H9 (cell line): ENCODE measurements at regions not wholly inside any gene's neighbourhood (a gene's known extent, or its start where the extent isn't known, plus 50 kb on each side); places are given as distances from the start of the nearest gene placed in this dataset.

Experiments
- DNase-seq: peaks from one replicate; pipeline ENCODE4 v3.0.0-alpha.2; 2017
- H2AFZ ChIP-seq: one replicate; pipeline ENCODE4 v1.6.1; 2013; ENCODE audit warnings: mild to moderate bottlenecking, low read length, control low read depth, moderate library complexity
- H2AK5ac ChIP-seq: 2 replicates; pipeline ENCODE4 v1.6.1; 2013; ENCODE audit warnings: low read length, control low read depth, mixed read lengths; ENCODE audit not compliant: insufficient read length
- H2BK120ac ChIP-seq: one replicate; pipeline ENCODE4 v1.6.1; 2013; ENCODE audit warnings: low read depth, mild to moderate bottlenecking, low read length, control low read depth, inconsistent platforms; ENCODE audit not compliant: poor library complexity, severe bottlenecking
- H2BK12ac ChIP-seq: 2 replicates; pipeline ENCODE4 v1.6.1; 2013; ENCODE audit warnings: low read length, control low read depth, mixed read lengths, low read depth; ENCODE audit not compliant: insufficient read length
- H2BK15ac ChIP-seq: 2 replicates; pipeline ENCODE4 v1.6.1; 2013; ENCODE audit warnings: low read depth, low read length, control low read depth
- H2BK20ac ChIP-seq: one replicate; pipeline ENCODE4 v1.6.1; 2013; ENCODE audit warnings: low read depth, mild to moderate bottlenecking, low read length, control low read depth, inconsistent platforms; ENCODE audit not compliant: poor library complexity, severe bottlenecking
- H2BK5ac ChIP-seq: 2 replicates; pipeline ENCODE4 v1.6.1; 2013; ENCODE audit warnings: low read length, control low read depth, mixed read lengths; ENCODE audit not compliant: insufficient read length
- H3K14ac ChIP-seq: 2 replicates; pipeline ENCODE4 v1.6.1; 2013; ENCODE audit warnings: low read length, control low read depth; ENCODE audit not compliant: insufficient read depth
- H3K18ac ChIP-seq: 2 replicates; pipeline ENCODE4 v1.6.1; 2013; ENCODE audit warnings: low read depth, mild to moderate bottlenecking, mixed read lengths, low read length, control low read depth; ENCODE audit not compliant: insufficient read length
- H3K23ac ChIP-seq: 2 replicates; pipeline ENCODE4 v1.6.1; 2013; ENCODE audit warnings: low read length, control low read depth, mixed read lengths, low read depth; ENCODE audit not compliant: insufficient read length
- H3K23me2 ChIP-seq: 2 replicates; pipeline ENCODE4 v1.6.1; 2013; ENCODE audit warnings: low read depth, mild to moderate bottlenecking, mixed read lengths, low read length, control low read depth; ENCODE audit not compliant: insufficient read length, poor library complexity, severe bottlenecking
- H3K27ac ChIP-seq: 2 replicates; pipeline ENCODE4 v1.5.1; 2013; ENCODE audit warnings: low read length, control low read depth, mixed read lengths, low read depth; ENCODE audit not compliant: insufficient read length
- H3K27me3 ChIP-seq: 2 replicates; pipeline ENCODE4 v1.6.1; 2013; ENCODE audit warnings: low read length, control low read depth, inconsistent platforms; ENCODE audit not compliant: insufficient read depth
- H3K4ac ChIP-seq: 2 replicates; pipeline ENCODE4 v1.6.1; 2013; ENCODE audit warnings: low read depth, mild to moderate bottlenecking, control low read depth, inconsistent platforms, low read length, moderate library complexity
- H3K4me1 ChIP-seq: 2 replicates; pipeline ENCODE4 v1.6.1; 2013; ENCODE audit warnings: low read length, control low read depth, inconsistent platforms; ENCODE audit not compliant: insufficient read depth
- H3K4me2 ChIP-seq: 2 replicates; pipeline ENCODE4 v1.6.1; 2013; ENCODE audit warnings: low read length, control low read depth, mixed read lengths; ENCODE audit not compliant: insufficient read length, insufficient read depth
- H3K56ac ChIP-seq: 2 replicates; pipeline ENCODE4 v1.6.1; 2013; ENCODE audit warnings: low read depth, mild to moderate bottlenecking, mixed read lengths, low read length, control low read depth; ENCODE audit not compliant: insufficient read length
- H3K79me1 ChIP-seq: 2 replicates; pipeline ENCODE4 v1.6.1; 2013; ENCODE audit warnings: low read depth, mild to moderate bottlenecking, moderate library complexity, low read length, control low read depth, inconsistent platforms; ENCODE audit not compliant: insufficient read depth, poor library complexity, severe bottlenecking
- H3K79me2 ChIP-seq: 2 replicates; pipeline ENCODE4 v1.6.1; 2013; ENCODE audit warnings: low read length, control low read depth, inconsistent platforms; ENCODE audit not compliant: insufficient read depth
- H3K9ac ChIP-seq: 2 replicates; pipeline ENCODE4 v1.6.1; 2013; ENCODE audit warnings: low read length, control low read depth, mixed read lengths; ENCODE audit not compliant: insufficient read length; ENCODE audit errors: extremely low read depth
- H3K9me3 ChIP-seq: one replicate; pipeline ENCODE4 v1.6.1; 2013; ENCODE audit warnings: low read depth, low read length, inconsistent platforms; ENCODE audit not compliant: control insufficient read depth
- H3T11ph ChIP-seq: one replicate; pipeline ENCODE4 v1.6.1; 2013; ENCODE audit warnings: mild to moderate bottlenecking, low read length, control low read depth, inconsistent platforms
- H4K20me1 ChIP-seq: one replicate; pipeline ENCODE4 v1.6.1; 2013; ENCODE audit not compliant: control insufficient read depth, insufficient read length, insufficient read depth
- H4K5ac ChIP-seq: 2 replicates; pipeline ENCODE4 v1.6.1; 2013; ENCODE audit warnings: low read depth, mild to moderate bottlenecking, mixed read lengths, low read length, control low read depth; ENCODE audit not compliant: insufficient read length
- H4K8ac ChIP-seq: replicated peaks from 2 replicates; pipeline ENCODE4 v1.6.1; 2013; ENCODE audit warnings: low read length, control low read depth, mixed read lengths, low read depth; ENCODE audit not compliant: insufficient read length
- H4K91ac ChIP-seq: 2 replicates; pipeline ENCODE4 v1.6.1; 2013; ENCODE audit warnings: low read depth, mild to moderate bottlenecking, moderate library complexity, mixed read lengths, low read length, control low read depth; ENCODE audit not compliant: insufficient read length
- H3K27ac Mint-ChIP-seq, 3 experiments: 2 replicates in 2 of 3; 3 replicates in 1 of 3; pipeline ENCODE4 v1.8.0; 2020 to 2021; ENCODE audit warnings: mixed read lengths in 3 of 3, mild to moderate bottlenecking in 1 of 3, moderate library complexity in 1 of 3
- H3K27me3 Mint-ChIP-seq: 2 replicates; pipeline ENCODE4 v1.8.0; 2021; ENCODE audit warnings: low read depth, mild to moderate bottlenecking, moderate library complexity, mixed read lengths
- H3K36me3 Mint-ChIP-seq, 3 experiments: 2 replicates in 2 of 3; 3 replicates in 1 of 3; pipeline ENCODE4 v1.8.0; 2020 to 2021; ENCODE audit warnings: low read depth in 3 of 3, mixed read lengths in 3 of 3; ENCODE audit not compliant: insufficient read depth in 1 of 3
- H3K4me1 Mint-ChIP-seq, 2 experiments: 2 replicates each; pipeline ENCODE4 v1.8.0; 2020; ENCODE audit warnings: mixed read lengths in 2 of 2
- H3K4me3 Mint-ChIP-seq, 2 experiments: 2 replicates in 1 of 2; 3 replicates in 1 of 2; pipeline ENCODE4 v1.8.0; 2020 to 2021; ENCODE audit warnings: mild to moderate bottlenecking in 2 of 2, mixed read lengths in 2 of 2, moderate library complexity in 1 of 2
- H3K9me3 Mint-ChIP-seq, 2 experiments: 2 replicates in 1 of 2; 3 replicates in 1 of 2; pipeline ENCODE4 v1.8.0; 2020; ENCODE audit warnings: mild to moderate bottlenecking in 2 of 2, mixed read lengths in 2 of 2, moderate library complexity in 1 of 2
- CTCF ChIP-seq: fragments of 200-600 bp; sonication (generic); conservative IDR thresholded peaks from 3 replicates; pipeline ENCODE4 v1.8.0; 2021; ENCODE audit warnings: antibody characterized with exemption, mild to moderate bottlenecking
- WGBS: extraction: QIAGEN DNeasy Blood & Tissue Kit; methylation state at CpG from one replicate; pipeline ENCODE4 v1.1.7; 2013; ENCODE audit warnings: missing lambda C conversion rate, low lambda C conversion rate, mixed read lengths; ENCODE audit not compliant: insufficient read length; ENCODE audit errors: extremely low coverage; 5-methylcytosine and 5-hydroxymethylcytosine counted together

DNA sequence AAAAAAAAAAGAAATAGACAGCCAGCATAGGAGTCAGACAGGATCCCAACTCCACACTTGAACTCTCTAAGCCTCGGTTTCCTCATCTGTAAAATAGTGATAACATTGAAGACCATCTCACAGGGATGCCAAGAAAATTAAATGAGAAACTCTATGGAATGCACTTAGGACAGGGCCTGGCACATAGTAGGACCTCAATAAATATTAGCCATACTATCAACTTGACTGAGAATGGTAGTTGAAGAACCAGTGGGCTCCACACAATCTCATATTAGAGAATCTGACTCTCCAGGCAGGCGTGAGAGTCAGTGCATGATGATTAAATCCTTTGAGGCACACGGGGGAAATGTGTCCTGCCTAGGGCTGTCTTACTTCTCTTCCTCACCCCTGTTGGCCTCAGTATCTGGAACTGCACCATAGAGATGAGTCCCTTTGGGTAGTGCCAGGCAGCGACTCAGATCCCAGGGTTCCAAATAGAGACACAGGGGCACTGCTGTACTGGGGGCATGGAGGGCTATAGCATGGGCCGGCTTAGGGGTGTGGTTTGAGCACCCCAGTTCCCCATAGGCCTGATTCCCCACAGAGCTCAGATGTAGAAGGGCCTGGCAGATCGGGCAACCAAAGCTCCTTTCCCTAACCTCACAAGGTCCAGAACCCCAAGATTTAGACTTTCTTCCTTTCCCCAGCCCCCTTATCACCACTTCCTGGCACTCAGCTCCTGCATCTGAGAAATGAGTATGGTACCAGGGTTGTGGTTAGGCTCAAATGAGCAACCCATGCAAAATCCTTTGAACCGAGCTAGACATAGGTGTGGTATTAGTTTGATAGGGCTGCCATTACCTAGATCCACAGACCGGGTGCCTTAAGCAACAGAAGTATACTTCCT lies 51.3 kb upstream of the CAB39 start:
- Histone ChIP-seq H2BK120ac (no peak overlapping the region), H4K5ac (no peak overlapping the region), H3K4me2 (no peak overlapping the region), H3K27me3 (no peaks in the 10 kb centered on the region; the same call in 1 of the 2 replicates), H3K14ac (no peak overlapping the region), H4K8ac (no peak overlapping the region), H2BK20ac (no peak overlapping the region), H3K9me3 (no peaks in the 10 kb centered on the region), H3K56ac (no peak overlapping the region), H2BK5ac (no peak overlapping the region), H3K79me2 (no peaks in the 10 kb centered on the region), H3K4me1 (no peaks in the 10 kb centered on the region; the same call in 1 of the 2 replicates), H3K9ac (no peak overlapping the region), H3K27ac (no peak overlapping the region), H4K20me1 (no peaks in the 10 kb centered on the region), H3T11ph (no peak overlapping the region), H3K23me2 (no peaks in the 10 kb centered on the region), H2BK12ac (no peak overlapping the region), H2AK5ac (no peak overlapping the region), H3K79me1 (no peaks in the 10 kb centered on the region), H3K18ac (no peak overlapping the region), H4K91ac (no peak overlapping the region), H2AFZ (no peak overlapping the region), H3K4ac (no peak overlapping the region), H2BK15ac (no peak overlapping the region), H3K23ac (no peak overlapping the region)
- WGBS = no CpG with 5 or more reads among the region's 8 CpGs
- Mint-ChIP-seq H3K4me3 (no peak overlapping the region), H3K9me3 (no peaks in the 10 kb centered on the region; a peak in 2 of 5 replicates), H3K4me1 (peaks cover 42 to 45% of the 10 kb centered on the region in 2 experiments), H3K27ac (peak overlapping the region in 1 of 3 experiments; percentile 27; a peak in 1 of 7 replicates), H3K27me3 (peaks cover 17% of the 10 kb centered on the region), H3K36me3 (no peaks in the 10 kb centered on the region; a peak in 1 of 7 replicates)
- DNase-seq = no peak
- no peak for TF ChIP-seq CTCF
